ENCODE measurements at regions not wholly inside any gene's neighbourhood (a gene's known extent, or its start where the extent isn't known, plus 50 kb on each side); places are given as distances from the start of the nearest gene placed in this dataset.

DNA sequence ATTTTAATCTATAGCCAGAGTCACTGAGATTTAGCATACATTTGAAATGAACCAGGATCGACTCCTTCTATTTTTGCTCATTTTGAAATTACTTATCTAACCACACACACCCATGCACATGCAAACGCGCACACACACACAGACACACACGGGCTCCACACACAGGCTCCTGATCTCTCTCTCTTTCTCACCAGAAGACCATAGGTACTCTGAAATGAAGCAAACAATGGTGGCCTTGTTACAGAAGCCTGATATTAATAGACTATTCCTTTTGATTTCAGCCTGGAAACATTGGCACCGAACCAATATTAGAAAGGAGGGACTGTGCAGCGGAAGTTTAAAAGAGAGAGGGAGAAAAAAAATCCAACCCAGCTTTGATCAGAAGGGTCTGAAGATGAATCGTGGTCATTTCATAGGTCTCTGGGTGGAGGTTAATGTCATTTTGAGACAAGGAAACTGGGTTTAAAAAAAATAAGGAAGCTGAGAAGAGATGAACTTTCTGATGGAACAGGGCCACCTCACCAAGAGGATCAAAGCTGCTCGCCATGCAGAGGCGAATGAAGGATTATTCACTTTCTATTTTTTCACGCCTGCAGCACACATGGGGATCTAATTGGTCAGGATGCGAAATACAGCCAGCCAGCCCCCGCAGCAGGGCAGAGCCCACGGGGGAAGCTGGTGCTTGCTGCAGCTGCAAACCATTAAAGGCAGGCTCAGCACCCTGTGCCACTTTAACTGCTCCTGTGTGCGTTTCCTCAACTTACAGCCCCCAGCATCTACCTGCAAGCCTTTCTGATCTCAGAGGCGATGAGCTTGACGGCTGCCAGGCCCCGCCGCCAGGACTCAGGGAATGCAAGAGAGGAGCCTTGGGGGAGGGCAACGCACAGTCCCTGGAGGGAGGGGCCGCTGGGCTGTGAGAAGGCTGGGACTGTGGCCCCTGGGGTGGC is 88.8 kb downstream of the HES1 start:
- TF ChIP-seq YY1 (IDR thresholded peaks at IDR 0.05; ENCODE audit: low read depth), result no peak
- TF ChIP-seq ZBTB7A (IDR thresholded peaks at IDR 0.05; ENCODE audit: low read depth), result no peak
- TF ChIP-seq TCF12 (IDR thresholded peaks at IDR 0.05; ENCODE audit: low read depth), result no peak
- no peak for TF ChIP-seq EGR1 (IDR thresholded peaks at IDR 0.05)
- no peak for TF ChIP-seq EP300 (IDR thresholded peaks at IDR 0.05; ENCODE audit: borderline replicate concordance)
- TF ChIP-seq, protein P1, sequence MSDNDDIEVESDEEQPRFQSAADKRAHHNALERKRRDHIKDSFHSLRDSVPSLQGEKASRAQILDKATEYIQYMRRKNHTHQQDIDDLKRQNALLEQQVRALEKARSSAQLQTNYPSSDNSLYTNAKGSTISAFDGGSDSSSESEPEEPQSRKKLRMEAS (IDR thresholded peaks at IDR 0.05), result no peak
- no peak for TF ChIP-seq USF1 (IDR thresholded peaks at IDR 0.05)
- TF ChIP-seq TAF1 (IDR thresholded peaks at IDR 0.05; ENCODE audit: low read depth), result no peak
- no peak for TF ChIP-seq NFIC (IDR thresholded peaks at IDR 0.05)

DNA sequence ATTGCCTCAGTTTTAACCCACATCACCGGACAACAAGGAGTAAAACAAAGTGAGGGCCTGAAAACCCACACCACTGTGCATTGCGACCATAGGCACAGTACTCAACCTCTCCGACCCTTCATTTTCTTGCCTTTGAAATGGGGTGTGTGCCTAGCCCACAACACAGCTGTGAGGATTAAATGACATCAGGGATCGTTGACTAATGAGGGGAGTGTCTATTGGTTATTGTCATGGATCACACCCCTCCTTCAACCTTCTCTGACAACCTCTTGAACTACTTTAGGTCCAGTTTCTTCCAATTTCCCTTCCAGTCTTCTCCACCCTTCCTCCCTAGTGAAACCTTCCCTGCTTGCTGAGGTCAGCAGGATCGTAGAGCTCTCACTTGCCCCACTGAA is 89.5 kb downstream of the HES1 start:
- TF ChIP-seq, protein P2, sequence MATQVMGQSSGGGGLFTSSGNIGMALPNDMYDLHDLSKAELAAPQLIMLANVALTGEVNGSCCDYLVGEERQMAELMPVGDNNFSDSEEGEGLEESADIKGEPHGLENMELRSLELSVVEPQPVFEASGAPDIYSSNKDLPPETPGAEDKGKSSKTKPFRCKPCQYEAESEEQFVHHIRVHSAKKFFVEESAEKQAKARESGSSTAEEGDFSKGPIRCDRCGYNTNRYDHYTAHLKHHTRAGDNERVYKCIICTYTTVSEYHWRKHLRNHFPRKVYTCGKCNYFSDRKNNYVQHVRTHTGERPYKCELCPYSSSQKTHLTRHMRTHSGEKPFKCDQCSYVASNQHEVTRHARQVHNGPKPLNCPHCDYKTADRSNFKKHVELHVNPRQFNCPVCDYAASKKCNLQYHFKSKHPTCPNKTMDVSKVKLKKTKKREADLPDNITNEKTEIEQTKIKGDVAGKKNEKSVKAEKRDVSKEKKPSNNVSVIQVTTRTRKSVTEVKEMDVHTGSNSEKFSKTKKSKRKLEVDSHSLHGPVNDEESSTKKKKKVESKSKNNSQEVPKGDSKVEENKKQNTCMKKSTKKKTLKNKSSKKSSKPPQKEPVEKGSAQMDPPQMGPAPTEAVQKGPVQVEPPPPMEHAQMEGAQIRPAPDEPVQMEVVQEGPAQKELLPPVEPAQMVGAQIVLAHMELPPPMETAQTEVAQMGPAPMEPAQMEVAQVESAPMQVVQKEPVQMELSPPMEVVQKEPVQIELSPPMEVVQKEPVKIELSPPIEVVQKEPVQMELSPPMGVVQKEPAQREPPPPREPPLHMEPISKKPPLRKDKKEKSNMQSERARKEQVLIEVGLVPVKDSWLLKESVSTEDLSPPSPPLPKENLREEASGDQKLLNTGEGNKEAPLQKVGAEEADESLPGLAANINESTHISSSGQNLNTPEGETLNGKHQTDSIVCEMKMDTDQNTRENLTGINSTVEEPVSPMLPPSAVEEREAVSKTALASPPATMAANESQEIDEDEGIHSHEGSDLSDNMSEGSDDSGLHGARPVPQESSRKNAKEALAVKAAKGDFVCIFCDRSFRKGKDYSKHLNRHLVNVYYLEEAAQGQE (IDR thresholded peaks at IDR 0.05; ENCODE audit: low read depth), result no peak
- TF ChIP-seq TCF12 (IDR thresholded peaks at IDR 0.05; ENCODE audit: low read depth) (no peak), YY1 (IDR thresholded peaks at IDR 0.05; ENCODE audit: low read depth) (no peak), FOXM1 (IDR thresholded peaks at IDR 0.05; ENCODE audit: borderline replicate concordance, low read depth) (no peak), NFIC (IDR thresholded peaks at IDR 0.05) (no peak), TEAD4 (IDR thresholded peaks at IDR 0.05) (no peak), TAF1 (IDR thresholded peaks at IDR 0.05; ENCODE audit: low read depth) (no peak), CEBPB (IDR thresholded peaks at IDR 0.05) (no peak), ZBTB7A (IDR thresholded peaks at IDR 0.05; ENCODE audit: low read depth) (no peak), EP300 (IDR thresholded peaks at IDR 0.05; ENCODE audit: borderline replicate concordance) (no peak), USF1 (IDR thresholded peaks at IDR 0.05) (no peak), RAD21 (IDR thresholded peaks at IDR 0.05; ENCODE audit: low read depth) (no peak), CREB1 (IDR thresholded peaks at IDR 0.05; ENCODE audit: low read depth) (no peak), EGR1 (IDR thresholded peaks at IDR 0.05) (no peak)
- TF ChIP-seq, protein P1 (IDR thresholded peaks at IDR 0.05), result no peak

- TF ChIP-seq, protein P2 (IDR thresholded peaks at IDR 0.05; ENCODE audit: low read depth), result no peak
- TF ChIP-seq CREB1 (IDR thresholded peaks at IDR 0.05; ENCODE audit: low read depth), result no peak
- TF ChIP-seq EP300 (IDR thresholded peaks at IDR 0.05; ENCODE audit: borderline replicate concordance), result no peak
- no peak for TF ChIP-seq CEBPB (IDR thresholded peaks at IDR 0.05)
- TF ChIP-seq, protein P1 (IDR thresholded peaks at IDR 0.05), result no peak
- no peak for TF ChIP-seq NFIC (IDR thresholded peaks at IDR 0.05)
- TF ChIP-seq USF1 (IDR thresholded peaks at IDR 0.05), result no peak
- no peak for TF ChIP-seq TAF1 (IDR thresholded peaks at IDR 0.05; ENCODE audit: low read depth)
- TF ChIP-seq FOXM1 (IDR thresholded peaks at IDR 0.05; ENCODE audit: borderline replicate concordance, low read depth), result no peak
- no peak for TF ChIP-seq RAD21 (IDR thresholded peaks at IDR 0.05; ENCODE audit: low read depth)
- TF ChIP-seq TEAD4 (IDR thresholded peaks at IDR 0.05), result no peak
- no peak for TF ChIP-seq ZBTB7A (IDR thresholded peaks at IDR 0.05; ENCODE audit: low read depth)
- TF ChIP-seq EGR1 (IDR thresholded peaks at IDR 0.05), result no peak
- no peak for TF ChIP-seq TCF12 (IDR thresholded peaks at IDR 0.05; ENCODE audit: low read depth)
- TF ChIP-seq YY1 (IDR thresholded peaks at IDR 0.05; ENCODE audit: low read depth), result no peak
These were observed 90.2 kb downstream of the HES1 start for GRCh38 chr3:194225988-194226663.
